Transverse colon (tissue), 4 donors: ENCODE measurements at regions not wholly inside any gene's neighbourhood (a gene's known extent, or its start where the extent isn't known, plus 50 kb on each side); places are given as distances from the start of the nearest gene placed in this dataset.

ENCODE experiments used
- DNase-seq: peaks from one replicate; pipeline ENCODE4 v3.0.0-alpha.2; 2019
- H3K27ac ChIP-seq, 4 donors: fragments of 200-600 bp; sonication (generic); 2 replicates each; pipeline ENCODE4 v1.5.1; 2016 to 2018; ENCODE audit warnings: inconsistent platforms in 4 of 4
- H3K27me3 ChIP-seq: fragments of 200-600 bp; sonication (generic); 2 replicates; pipeline ENCODE4 v1.5.1; 2017; ENCODE audit warnings: inconsistent platforms
- H3K36me3 ChIP-seq, 4 donors: fragments of 200-600 bp; sonication (generic); 2 replicates each; pipeline ENCODE4 v1.5.1; 2017 to 2019; ENCODE audit warnings: inconsistent platforms in 4 of 4
- H3K4me1 ChIP-seq, 4 donors: fragments of 200-600 bp; sonication (generic); 2 replicates each; pipeline ENCODE4 v1.5.1; 2017 to 2020; ENCODE audit warnings: inconsistent platforms in 4 of 4
- H3K4me3 ChIP-seq, 4 donors: fragments of 200-600 bp; sonication (generic); 1 replicate in 1 of 4; 2 replicates in 3 of 4; pipeline versions ENCODE4 v1.5.1 to v1.6.1; 2017 to 2019; ENCODE audit warnings: inconsistent platforms in 4 of 4
- H3K9me3 ChIP-seq, 2 donors: fragments of 200-600 bp; sonication (generic); 2 replicates each; pipeline ENCODE4 v1.5.1; 2017 to 2019; ENCODE audit warnings: inconsistent platforms in 2 of 2
- EP300 ChIP-seq: sonication (generic); formaldehyde crosslinking; IDR thresholded peaks from one replicate; pipeline ENCODE4 v1.6.1; 2017; ENCODE audit warnings: antibody characterized with exemption, low read depth
- POLR2A ChIP-seq: fragments of 450-650 bp; IDR thresholded peaks from one replicate; pipeline ENCODE4 v1.6.1; 2016; ENCODE audit warnings: antibody characterized with exemption, mild to moderate bottlenecking, moderate library complexity
- POLR2AphosphoS5 ChIP-seq, 3 donors: sonication (generic); formaldehyde crosslinking; IDR thresholded peaks; one replicate each; pipeline ENCODE4 v1.6.1; 2016; ENCODE audit warnings: antibody characterized with exemption in 3 of 3
- whole genome bisulfite sequencing, 2 donors: methylation state at CpG; one replicate each; pipeline ENCODE4 v1.1.5; 2018; ENCODE audit warnings: low coverage in 1 of 2; 5-methylcytosine and 5-hydroxymethylcytosine counted together
- in situ Hi-C, 4 donors: fragments of 200-750 bp; cut with MboI; loops; one replicate each; pipeline versions ENCODE4 v1.15.0 to v1.15.1; 2017; ENCODE audit warnings: low sequenced_read_pairs in 3 of 4, low pct_ligation_motif_present in 1 of 4, low pct_unique_long_range_greater_than_20kb in 1 of 4
- intact Hi-C: fragments of 100-400 bp; cut with DNase I; formaldehyde crosslinking; loops from one replicate; pipeline ENCODE4 v1.15.1; 2023; ENCODE audit warnings: low total_unique reads
- TF ChIP-seq, protein P1 (sequence below), 5 experiments: fragments of 200-600 bp in 3 of 5; fragments of 450-650 bp in 2 of 5; sonication (generic) in 3 of 5; IDR thresholded peaks; 1 replicate in 2 of 5; 2 replicates in 3 of 5; pipeline ENCODE4 v1.5.1; 2016 to 2017; ENCODE audit warnings: antibody characterized with exemption in 5 of 5, inconsistent platforms in 3 of 5, mild to moderate bottlenecking in 2 of 5, moderate library complexity in 1 of 5

- TF ChIP-seq EP300 = no peak
- TF ChIP-seq, protein P1, sequence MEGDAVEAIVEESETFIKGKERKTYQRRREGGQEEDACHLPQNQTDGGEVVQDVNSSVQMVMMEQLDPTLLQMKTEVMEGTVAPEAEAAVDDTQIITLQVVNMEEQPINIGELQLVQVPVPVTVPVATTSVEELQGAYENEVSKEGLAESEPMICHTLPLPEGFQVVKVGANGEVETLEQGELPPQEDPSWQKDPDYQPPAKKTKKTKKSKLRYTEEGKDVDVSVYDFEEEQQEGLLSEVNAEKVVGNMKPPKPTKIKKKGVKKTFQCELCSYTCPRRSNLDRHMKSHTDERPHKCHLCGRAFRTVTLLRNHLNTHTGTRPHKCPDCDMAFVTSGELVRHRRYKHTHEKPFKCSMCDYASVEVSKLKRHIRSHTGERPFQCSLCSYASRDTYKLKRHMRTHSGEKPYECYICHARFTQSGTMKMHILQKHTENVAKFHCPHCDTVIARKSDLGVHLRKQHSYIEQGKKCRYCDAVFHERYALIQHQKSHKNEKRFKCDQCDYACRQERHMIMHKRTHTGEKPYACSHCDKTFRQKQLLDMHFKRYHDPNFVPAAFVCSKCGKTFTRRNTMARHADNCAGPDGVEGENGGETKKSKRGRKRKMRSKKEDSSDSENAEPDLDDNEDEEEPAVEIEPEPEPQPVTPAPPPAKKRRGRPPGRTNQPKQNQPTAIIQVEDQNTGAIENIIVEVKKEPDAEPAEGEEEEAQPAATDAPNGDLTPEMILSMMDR (IDR thresholded peaks at IDR 0.05) = no peak
- no peak for TF ChIP-seq POLR2AphosphoS5 (IDR thresholded peaks at IDR 0.05)
- no peak for TF ChIP-seq POLR2A
- intact Hi-C loops (no loop called here), in situ Hi-C loops (no loop called here)
- Histone ChIP-seq H3K9me3 (no peaks in the 10 kb centered on the region), H3K27ac (no peak overlapping the region), H3K36me3 (no peaks in the 10 kb centered on the region), H3K27me3 (no peaks in the 10 kb centered on the region), H3K4me3 (no peak overlapping the region), H3K4me1 (no peaks in the 10 kb centered on the region)
- 96 to 100% methylated on average over 6 to 19 of the region's 19 CpGs for WGBS, 2 donors
- DNase-seq = no peak
Measured at GRCh38 chr13:106259928-106260327, 275.5 kb downstream of the EFNB2 start.

DNA sequence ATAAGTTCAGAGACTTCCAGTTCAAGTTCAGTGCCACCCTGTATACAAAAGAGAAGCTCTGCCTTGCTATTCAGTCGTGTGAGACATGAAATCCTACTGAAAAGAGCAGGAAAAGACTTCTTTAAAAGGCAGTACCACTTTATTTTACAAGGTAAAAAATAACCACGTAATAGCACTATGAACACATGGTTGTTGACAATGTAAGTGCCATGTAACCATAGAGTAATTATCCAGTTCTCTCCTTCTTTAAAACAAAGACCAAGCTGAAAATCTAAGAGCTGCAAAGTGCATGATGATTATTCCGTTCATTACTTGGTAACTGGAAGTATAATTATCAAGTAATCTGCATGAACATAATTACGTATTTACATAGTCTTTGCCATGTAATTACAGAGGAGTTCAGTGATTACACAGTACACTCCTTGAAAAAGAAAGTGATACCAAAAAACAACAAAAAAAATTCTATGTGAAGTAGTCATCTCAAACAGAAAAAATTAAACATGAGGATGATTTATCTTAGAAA, 288.7 kb downstream of the EFNB2 start:
- in situ Hi-C loops = no loop called here
- no peak for DNase-seq
- no peaks in the 10 kb centered on the region for H3K4me1 ChIP-seq
- no peak for TF ChIP-seq POLR2AphosphoS5 (IDR thresholded peaks at IDR 0.05)
- TF ChIP-seq, protein P1 (IDR thresholded peaks at IDR 0.05) = no peak
- TF ChIP-seq POLR2A = no peak
- TF ChIP-seq EP300 = no peak
- no peaks in the 10 kb centered on the region for H3K27me3 ChIP-seq
- no peak overlapping the region for H3K27ac ChIP-seq
- 36 to 38% methylated on average over 4 of the region's 4 CpGs for WGBS, 2 donors
- H3K36me3 ChIP-seq = no peaks in the 10 kb centered on the region
- H3K4me3 ChIP-seq = no peak overlapping the region
- H3K9me3 ChIP-seq = no peaks in the 10 kb centered on the region
- intact Hi-C loops = no loop called here

- Histone ChIP-seq H3K4me3 (no peak overlapping the region), H3K9me3 (no peaks in the 10 kb centered on the region), H3K27ac (no peak overlapping the region), H3K27me3 (no peaks in the 10 kb centered on the region), H3K4me1 (no peaks in the 10 kb centered on the region), H3K36me3 (no peaks in the 10 kb centered on the region)
- no peak for TF ChIP-seq POLR2A
- TF ChIP-seq, protein P1 (IDR thresholded peaks at IDR 0.05) = no peak
- no peak for TF ChIP-seq POLR2AphosphoS5 (IDR thresholded peaks at IDR 0.05)
- no peak for TF ChIP-seq EP300
- in situ Hi-C loops (no loop called here), intact Hi-C loops (no loop called here)
- 90 to 98% methylated on average over 3 of the region's 3 CpGs for WGBS, 2 donors
- no peak for DNase-seq
Measured at GRCh38 chr13:106246242-106246641, 289.2 kb downstream of the EFNB2 start.

GRCh38 chr13:106243011-106243565, 292.4 kb downstream of the EFNB2 start:
- Histone ChIP-seq H3K4me3 (no peak overlapping the region), H3K36me3 (no peaks in the 10 kb centered on the region), H3K27me3 (no peaks in the 10 kb centered on the region), H3K27ac (no peak overlapping the region), H3K9me3 (no peaks in the 10 kb centered on the region), H3K4me1 (no peaks in the 10 kb centered on the region)
- intact Hi-C loops (no loop called here), in situ Hi-C loops (no loop called here)
- WGBS, 2 donors = 81 to 82% methylated on average over 6 of the region's 6 CpGs
- TF ChIP-seq, protein P1 (IDR thresholded peaks at IDR 0.05) = no peak
- TF ChIP-seq EP300 (no peak), POLR2AphosphoS5 (IDR thresholded peaks at IDR 0.05) (no peak), POLR2A (no peak)
- no peak for DNase-seq
